ENCODE measurements at regions not wholly inside any gene's neighbourhood (a gene's known extent, or its start where the extent isn't known, plus 50 kb on each side); places are given as distances from the start of the nearest gene placed in this dataset.

DNA sequence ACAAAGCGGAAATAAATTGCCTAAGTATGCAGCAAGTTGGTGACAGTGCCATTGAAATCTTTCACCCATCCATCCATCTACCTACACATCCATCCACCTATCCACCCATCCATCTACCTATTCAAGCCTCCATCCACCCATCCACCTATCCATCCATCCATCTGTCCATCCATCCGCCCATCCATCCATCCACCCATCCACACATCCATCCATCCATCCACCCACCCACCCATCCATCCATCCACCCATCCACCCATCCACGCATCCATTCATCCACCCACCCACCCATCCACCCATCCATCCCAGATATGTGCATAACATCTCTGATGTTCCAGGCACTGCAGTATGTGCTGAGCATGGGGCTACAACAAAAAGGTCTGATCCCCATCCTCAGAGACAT is 277.5 kb downstream of the IRF8 start:
- Mint-ChIP-seq H3K36me3 (no peaks in the 10 kb centered on the region), H3K27me3 (peaks cover 15 to 17% of the 10 kb centered on the region in 2 donors), H3K9me3 (no peaks in the 10 kb centered on the region), H3K27ac (no peak overlapping the region), H3K4me1 (no peaks in the 10 kb centered on the region), H3K4me3 (no peak overlapping the region)
- Histone ChIP-seq H3K27ac (ENCODE audit: low read depth, low read length) (no peak overlapping the region), H3K27me3 (ENCODE audit: insufficient read depth, low read length, poor library complexity, severe bottlenecking) (no peaks in the 10 kb centered on the region), H3K9me3 (ENCODE audit: low read length) (no peaks in the 10 kb centered on the region), H3K36me3 (ENCODE audit: insufficient read depth, low read length) (no peaks in the 10 kb centered on the region), H3K4me1 (ENCODE audit: insufficient read depth, low read length) (no peaks in the 10 kb centered on the region), H3K4me3 (ENCODE audit: low read length) (no peak overlapping the region)
- no peak for DNase-seq
- ChIA-PET CTCF (no interaction called here), POLR2A (no interaction called here)

DNA sequence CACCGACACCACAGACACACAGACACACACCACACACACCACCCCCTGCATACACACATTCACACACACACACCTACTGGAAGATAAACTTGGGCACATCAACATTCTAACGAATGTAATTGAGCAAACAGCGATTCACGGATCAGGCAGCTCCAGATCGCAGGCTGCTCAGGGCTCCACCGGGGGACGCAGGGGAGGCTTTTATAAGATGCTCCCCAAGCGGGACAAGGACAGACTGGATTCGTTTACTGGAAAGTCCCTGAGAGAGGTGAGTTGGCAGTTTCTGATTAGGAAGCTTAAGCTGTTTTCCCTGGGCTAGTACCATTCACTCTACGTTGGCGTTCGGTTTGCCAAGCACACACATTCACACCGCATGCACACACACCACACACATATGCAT is 281.3 kb downstream of the IRF8 start:
- Histone ChIP-seq H3K36me3 (ENCODE audit: insufficient read depth, low read length) (no peaks in the 10 kb centered on the region), H3K4me1 (ENCODE audit: insufficient read depth, low read length) (no peaks in the 10 kb centered on the region), H3K27ac (ENCODE audit: low read depth, low read length) (no peak overlapping the region), H3K27me3 (ENCODE audit: insufficient read depth, low read length, poor library complexity, severe bottlenecking) (no peaks in the 10 kb centered on the region), H3K4me3 (ENCODE audit: low read length) (no peak overlapping the region), H3K9me3 (ENCODE audit: low read length) (no peaks in the 10 kb centered on the region)
- H3K4me1 Mint-ChIP-seq, result no peaks in the 10 kb centered on the region
- ChIA-PET CTCF (no interaction called here), POLR2A (no interaction called here)
- H3K9me3 Mint-ChIP-seq, result no peaks in the 10 kb centered on the region
- H3K27me3 Mint-ChIP-seq, result peaks cover 4 to 5% of the 10 kb centered on the region in 2 donors
- no peak overlapping the region for H3K4me3 Mint-ChIP-seq
- DNase-seq, result no peak
- H3K27ac Mint-ChIP-seq, result no peak overlapping the region
- H3K36me3 Mint-ChIP-seq, result no peaks in the 10 kb centered on the region

DNA sequence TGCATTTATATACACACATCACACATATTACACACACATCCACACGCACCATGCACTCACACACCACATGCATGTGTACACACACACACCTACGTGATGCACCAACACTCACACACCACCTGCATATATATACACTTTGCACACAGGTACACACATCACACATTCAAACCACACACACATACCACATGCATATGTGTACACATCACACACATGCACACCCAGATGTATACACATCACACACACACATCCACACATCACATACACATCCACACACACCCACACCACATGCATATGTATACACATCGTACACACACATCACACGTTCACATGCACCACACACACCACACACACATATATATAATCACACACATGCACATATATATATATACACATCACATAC is 281.8 kb downstream of the IRF8 start:
- Mint-ChIP-seq H3K27me3 (peaks cover 4 to 5% of the 10 kb centered on the region in 2 donors), H3K4me1 (no peaks in the 10 kb centered on the region), H3K36me3 (no peaks in the 10 kb centered on the region), H3K4me3 (no peak overlapping the region), H3K27ac (no peak overlapping the region), H3K9me3 (no peaks in the 10 kb centered on the region)
- Histone ChIP-seq H3K4me1 (ENCODE audit: insufficient read depth, low read length) (no peaks in the 10 kb centered on the region), H3K4me3 (ENCODE audit: low read length) (no peak overlapping the region), H3K27ac (ENCODE audit: low read depth, low read length) (no peak overlapping the region), H3K9me3 (ENCODE audit: low read length) (no peaks in the 10 kb centered on the region), H3K27me3 (ENCODE audit: insufficient read depth, low read length, poor library complexity, severe bottlenecking) (no peaks in the 10 kb centered on the region), H3K36me3 (ENCODE audit: insufficient read depth, low read length) (no peaks in the 10 kb centered on the region)
- no peak for DNase-seq
- POLR2A ChIA-PET, result no interaction called here
- CTCF ChIA-PET, result no interaction called here

DNA sequence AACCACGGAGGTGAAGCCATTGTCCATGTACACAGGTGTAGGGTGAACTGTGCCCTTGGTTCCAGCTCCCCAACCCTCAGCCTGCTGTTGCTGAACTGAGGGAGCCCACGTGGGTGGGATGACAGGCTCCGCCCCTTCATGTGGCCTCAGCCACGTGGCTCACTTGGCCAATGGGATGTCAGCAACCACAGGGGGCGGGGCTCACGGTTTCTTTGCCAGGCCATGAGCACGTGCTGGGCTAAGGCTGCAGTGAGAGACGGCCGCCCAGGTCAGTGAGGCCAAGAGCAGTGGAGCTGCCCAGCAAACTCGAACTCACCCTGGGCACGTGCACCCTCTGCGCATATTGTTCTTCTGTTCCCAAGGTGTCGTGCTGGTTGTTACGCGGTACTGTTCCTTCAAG is 282.6 kb downstream of the IRF8 start:
- Mint-ChIP-seq H3K4me3 (no peak overlapping the region), H3K4me1 (no peaks in the 10 kb centered on the region), H3K9me3 (no peaks in the 10 kb centered on the region), H3K36me3 (no peaks in the 10 kb centered on the region), H3K27me3 (peaks cover 0 to 4% of the 10 kb centered on the region in 2 donors), H3K27ac (no peak overlapping the region)
- Histone ChIP-seq H3K27me3 (ENCODE audit: insufficient read depth, low read length, poor library complexity, severe bottlenecking) (no peaks in the 10 kb centered on the region), H3K4me1 (ENCODE audit: insufficient read depth, low read length) (no peaks in the 10 kb centered on the region), H3K36me3 (ENCODE audit: insufficient read depth, low read length) (no peaks in the 10 kb centered on the region), H3K27ac (ENCODE audit: low read depth, low read length) (no peak overlapping the region), H3K9me3 (ENCODE audit: low read length) (no peaks in the 10 kb centered on the region), H3K4me3 (ENCODE audit: low read length) (no peak overlapping the region)
- no peak for DNase-seq
- POLR2A ChIA-PET, result no interaction called here
- CTCF ChIA-PET, result no interaction called here

DNA sequence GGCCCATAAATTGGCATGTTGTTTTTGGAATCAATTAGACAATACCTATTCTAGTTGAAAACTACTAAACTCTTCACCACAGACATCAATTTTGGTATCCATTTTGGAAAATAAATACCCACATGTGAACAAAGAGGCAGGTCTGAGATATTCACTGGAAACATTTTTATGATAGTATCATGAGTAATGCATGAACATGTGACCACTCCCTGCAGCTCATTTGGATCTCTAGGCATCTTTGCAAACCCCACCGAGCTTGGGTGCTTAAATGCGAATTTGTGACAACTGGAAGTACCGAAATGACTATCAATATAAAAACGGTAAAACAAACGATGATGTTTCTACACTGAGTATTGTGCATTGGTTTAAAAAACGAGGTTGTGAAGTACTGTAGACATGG is 285.2 kb downstream of the IRF8 start:
- Mint-ChIP-seq H3K27me3 (no peaks in the 10 kb centered on the region), H3K4me1 (no peaks in the 10 kb centered on the region), H3K4me3 (no peak overlapping the region), H3K9me3 (no peaks in the 10 kb centered on the region), H3K27ac (no peak overlapping the region), H3K36me3 (no peaks in the 10 kb centered on the region)
- no peaks in the 10 kb centered on the region for H3K4me1 ChIP-seq (ENCODE audit: insufficient read depth, low read length)
- ChIA-PET CTCF (no interaction called here), POLR2A (no interaction called here)
- no peaks in the 10 kb centered on the region for H3K9me3 ChIP-seq (ENCODE audit: low read length)
- no peak for DNase-seq
- H3K4me3 ChIP-seq (ENCODE audit: low read length), result no peak overlapping the region
- no peak overlapping the region for H3K27ac ChIP-seq (ENCODE audit: low read depth, low read length)
- no peaks in the 10 kb centered on the region for H3K36me3 ChIP-seq (ENCODE audit: insufficient read depth, low read length)
- no peaks in the 10 kb centered on the region for H3K27me3 ChIP-seq (ENCODE audit: insufficient read depth, low read length, poor library complexity, severe bottlenecking)

DNA sequence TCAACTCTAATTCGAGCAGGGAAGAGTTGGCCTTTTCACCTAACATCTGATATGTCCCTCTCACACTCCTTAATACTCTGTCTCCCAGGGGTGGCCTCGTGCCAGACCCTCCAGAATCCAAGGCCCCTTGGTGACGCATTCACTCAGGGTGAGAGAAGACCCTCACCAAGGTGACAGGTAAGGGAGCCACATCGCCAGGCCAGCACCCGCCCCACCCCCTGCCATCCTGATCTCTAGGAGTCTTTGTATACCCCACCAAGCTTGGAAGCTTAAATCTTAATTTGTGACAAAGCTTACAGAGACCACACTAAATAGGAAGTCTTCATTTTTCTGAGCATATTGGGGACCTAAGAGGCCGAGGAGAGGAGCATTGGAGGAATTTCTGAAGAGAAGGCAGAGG is 286.1 kb downstream of the IRF8 start:
- POLR2A ChIA-PET, result no interaction called here
- Histone ChIP-seq H3K27ac (ENCODE audit: low read depth, low read length) (no peak overlapping the region), H3K27me3 (ENCODE audit: insufficient read depth, low read length, poor library complexity, severe bottlenecking) (no peaks in the 10 kb centered on the region), H3K36me3 (ENCODE audit: insufficient read depth, low read length) (no peaks in the 10 kb centered on the region), H3K9me3 (ENCODE audit: low read length) (no peaks in the 10 kb centered on the region), H3K4me1 (ENCODE audit: insufficient read depth, low read length) (no peaks in the 10 kb centered on the region), H3K4me3 (ENCODE audit: low read length) (no peak overlapping the region)
- no peaks in the 10 kb centered on the region for H3K4me1 Mint-ChIP-seq
- no peak overlapping the region for H3K27ac Mint-ChIP-seq
- DNase-seq, result no peak
- no peaks in the 10 kb centered on the region for H3K9me3 Mint-ChIP-seq
- CTCF ChIA-PET, result no interaction called here
- H3K36me3 Mint-ChIP-seq, result no peaks in the 10 kb centered on the region
- H3K27me3 Mint-ChIP-seq, result peaks cover 0 to 4% of the 10 kb centered on the region in 2 donors
- H3K4me3 Mint-ChIP-seq, result no peak overlapping the region

DNA sequence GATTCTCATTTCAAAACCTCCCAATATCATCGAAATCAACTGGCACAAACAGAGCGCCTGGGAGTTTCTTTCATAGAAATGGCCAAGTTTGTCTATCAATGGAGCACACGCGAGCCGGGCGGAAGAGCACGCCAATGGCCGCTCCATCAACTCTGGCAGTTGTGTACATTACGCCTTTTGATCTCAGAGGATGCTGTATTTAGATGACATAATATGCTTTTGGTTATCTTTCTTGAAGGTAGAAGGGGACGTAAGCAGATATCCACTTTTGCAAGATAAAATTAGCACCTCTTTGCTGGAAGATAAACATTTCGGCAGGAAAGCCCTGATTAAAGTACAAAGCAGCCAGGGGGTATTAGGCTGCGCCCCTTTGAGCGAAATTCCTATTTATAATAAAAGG is 287.4 kb downstream of the IRF8 start:
- Histone ChIP-seq H3K9me3 (ENCODE audit: low read length) (no peaks in the 10 kb centered on the region), H3K4me3 (ENCODE audit: low read length) (no peak overlapping the region), H3K36me3 (ENCODE audit: insufficient read depth, low read length) (no peaks in the 10 kb centered on the region), H3K27me3 (ENCODE audit: insufficient read depth, low read length, poor library complexity, severe bottlenecking) (no peaks in the 10 kb centered on the region), H3K4me1 (ENCODE audit: insufficient read depth, low read length) (no peaks in the 10 kb centered on the region), H3K27ac (ENCODE audit: low read depth, low read length) (no peak overlapping the region)
- Mint-ChIP-seq H3K4me3 (no peak overlapping the region), H3K4me1 (no peaks in the 10 kb centered on the region), H3K27me3 (peaks cover 8% of the 10 kb centered on the region in 2 donors), H3K27ac (no peak overlapping the region), H3K9me3 (peaks cover 0 to 2% (median 0%) of the 10 kb centered on the region in 5 donors), H3K36me3 (no peaks in the 10 kb centered on the region)
- no peak for DNase-seq
- POLR2A ChIA-PET, result no interaction called here
- CTCF ChIA-PET, result no interaction called here

DNA sequence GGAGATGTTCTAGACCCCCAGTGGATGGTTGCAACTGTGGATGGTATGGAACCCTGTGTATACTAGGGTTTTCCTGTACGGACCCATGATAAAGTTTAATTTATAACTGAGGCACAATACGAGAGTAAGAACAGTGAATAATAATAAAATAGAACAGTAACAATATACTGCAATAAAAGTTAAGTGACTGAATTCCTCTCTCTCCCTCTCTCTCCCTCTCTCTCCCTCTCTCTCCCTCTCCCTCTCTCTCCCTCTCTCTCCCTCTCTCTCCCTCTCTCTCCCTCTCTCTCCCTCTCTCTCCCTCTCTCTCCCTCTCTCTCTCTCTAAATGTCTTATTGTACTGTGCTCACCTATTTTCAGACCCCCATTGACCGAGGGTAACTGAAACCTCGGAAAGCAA is 291.0 kb downstream of the IRF8 start:
- H3K4me1 Mint-ChIP-seq, result no peaks in the 10 kb centered on the region
- peaks cover 14 to 38% of the 10 kb centered on the region in 2 donors for H3K27me3 Mint-ChIP-seq
- Histone ChIP-seq H3K27me3 (ENCODE audit: insufficient read depth, low read length, poor library complexity, severe bottlenecking) (no peaks in the 10 kb centered on the region), H3K4me1 (ENCODE audit: insufficient read depth, low read length) (no peaks in the 10 kb centered on the region), H3K4me3 (ENCODE audit: low read length) (no peak overlapping the region), H3K36me3 (ENCODE audit: insufficient read depth, low read length) (no peaks in the 10 kb centered on the region), H3K27ac (ENCODE audit: low read depth, low read length) (no peak overlapping the region), H3K9me3 (ENCODE audit: low read length) (no peaks in the 10 kb centered on the region)
- H3K9me3 Mint-ChIP-seq, result peaks cover 0 to 2% (median 0%) of the 10 kb centered on the region in 5 donors
- DNase-seq, result no peak
- H3K36me3 Mint-ChIP-seq, result no peaks in the 10 kb centered on the region
- no peak overlapping the region for H3K27ac Mint-ChIP-seq
- ChIA-PET CTCF (no interaction called here), POLR2A (no interaction called here)
- H3K4me3 Mint-ChIP-seq, result no peak overlapping the region

DNA sequence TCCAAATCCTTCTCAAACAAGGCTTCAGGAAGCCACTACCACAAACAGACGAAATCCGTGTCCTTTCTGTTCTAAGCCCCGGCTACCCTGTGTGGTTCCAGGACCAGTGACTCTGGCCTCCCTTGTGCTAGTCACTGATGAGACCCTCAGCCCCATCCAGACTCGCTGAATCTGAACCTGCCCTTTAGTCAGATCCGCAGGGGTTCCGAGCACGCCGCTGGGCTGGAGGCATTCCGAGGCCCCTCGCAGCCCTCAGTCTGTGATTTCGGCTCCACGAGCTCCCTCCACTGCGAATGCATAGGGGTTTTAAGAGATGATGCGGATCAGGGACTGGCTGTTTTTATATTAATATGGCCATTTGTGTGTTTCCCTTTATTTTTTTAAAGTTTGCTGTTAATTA is 292.7 kb downstream of the IRF8 start:
- no peaks in the 10 kb centered on the region for H3K4me1 Mint-ChIP-seq
- no peak for DNase-seq
- ChIA-PET POLR2A (no interaction called here), CTCF (no interaction called here)
- Histone ChIP-seq H3K27me3 (ENCODE audit: insufficient read depth, low read length, poor library complexity, severe bottlenecking) (no peaks in the 10 kb centered on the region), H3K36me3 (ENCODE audit: insufficient read depth, low read length) (no peaks in the 10 kb centered on the region), H3K4me1 (ENCODE audit: insufficient read depth, low read length) (no peaks in the 10 kb centered on the region), H3K27ac (ENCODE audit: low read depth, low read length) (no peak overlapping the region), H3K9me3 (ENCODE audit: low read length) (no peaks in the 10 kb centered on the region), H3K4me3 (ENCODE audit: low read length) (no peak overlapping the region)
- H3K36me3 Mint-ChIP-seq, result no peaks in the 10 kb centered on the region
- H3K4me3 Mint-ChIP-seq, result no peak overlapping the region
- peaks cover 0 to 2% (median 0%) of the 10 kb centered on the region in 5 donors for H3K9me3 Mint-ChIP-seq
- peaks cover 17 to 51% of the 10 kb centered on the region in 2 donors for H3K27me3 Mint-ChIP-seq
- H3K27ac Mint-ChIP-seq, result no peak overlapping the region
